HG02571 (cell line): ENCODE measurements at regions not wholly inside any gene's neighbourhood (a gene's known extent, or its start where the extent isn't known, plus 50 kb on each side); places are given as distances from the start of the nearest gene placed in this dataset.
A peak's percentile ranks its signal among the peaks of the same experiment; 100 is the strongest.

ENCODE experiments used
- ATAC-seq: cut with Tn5 transposase; IDR thresholded peaks from one replicate; pipeline ENCODE4 v1.9.1; 2021; ENCODE audit warnings: mild to moderate bottlenecking, moderate library complexity; ENCODE audit not compliant: unreplicated experiment

DNA sequence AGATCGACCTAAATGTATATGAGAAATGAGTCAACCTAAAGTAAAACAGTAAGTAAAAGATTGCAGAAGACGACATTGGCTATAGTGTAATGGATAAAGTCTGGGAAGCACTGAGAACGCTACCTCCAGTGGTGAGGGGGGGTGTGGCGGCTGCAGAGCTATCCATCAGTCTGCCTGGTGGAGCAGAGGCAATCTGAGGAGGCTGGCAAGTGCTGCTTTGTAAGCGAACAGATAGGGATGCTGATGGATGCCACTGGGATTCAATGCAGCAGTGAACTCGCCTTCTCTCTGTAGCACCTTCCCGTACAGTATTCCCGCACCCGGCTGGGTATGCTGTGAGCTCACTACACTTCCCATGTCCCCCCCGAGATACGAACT, 261.5 kb downstream of the NSG2 start:
- ATAC-seq, result no peak

DNA sequence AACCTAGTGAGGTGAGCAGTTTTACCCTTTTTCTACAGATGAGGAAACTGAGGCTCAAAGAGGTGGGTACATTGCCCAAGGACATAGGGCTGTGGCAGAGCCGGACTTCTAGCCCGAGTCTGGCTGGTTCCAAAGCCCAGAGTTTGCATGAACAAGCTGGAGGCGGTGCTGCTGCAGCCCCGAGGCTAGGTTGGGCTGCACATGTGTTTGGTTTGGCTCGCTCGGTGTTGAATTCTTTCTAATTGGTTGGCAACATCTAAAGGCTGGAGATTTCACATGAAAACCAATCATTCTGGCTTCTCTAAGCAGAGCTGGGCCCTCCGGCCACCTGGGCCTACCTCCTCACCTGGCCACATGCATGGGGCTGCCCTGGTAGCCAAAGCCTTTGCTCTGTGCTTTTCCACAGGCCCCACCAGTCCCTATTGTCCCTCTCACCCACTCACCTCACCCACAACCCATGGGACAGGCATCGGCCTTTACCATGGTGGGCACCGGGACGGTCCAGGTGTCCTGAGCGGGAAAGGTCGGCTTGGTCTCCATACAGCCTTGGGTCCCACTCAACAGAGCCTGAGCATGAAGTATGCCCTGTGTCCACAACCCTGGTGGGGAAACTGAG, 262.3 kb downstream of the NSG2 start:
- no peak for ATAC-seq

DNA sequence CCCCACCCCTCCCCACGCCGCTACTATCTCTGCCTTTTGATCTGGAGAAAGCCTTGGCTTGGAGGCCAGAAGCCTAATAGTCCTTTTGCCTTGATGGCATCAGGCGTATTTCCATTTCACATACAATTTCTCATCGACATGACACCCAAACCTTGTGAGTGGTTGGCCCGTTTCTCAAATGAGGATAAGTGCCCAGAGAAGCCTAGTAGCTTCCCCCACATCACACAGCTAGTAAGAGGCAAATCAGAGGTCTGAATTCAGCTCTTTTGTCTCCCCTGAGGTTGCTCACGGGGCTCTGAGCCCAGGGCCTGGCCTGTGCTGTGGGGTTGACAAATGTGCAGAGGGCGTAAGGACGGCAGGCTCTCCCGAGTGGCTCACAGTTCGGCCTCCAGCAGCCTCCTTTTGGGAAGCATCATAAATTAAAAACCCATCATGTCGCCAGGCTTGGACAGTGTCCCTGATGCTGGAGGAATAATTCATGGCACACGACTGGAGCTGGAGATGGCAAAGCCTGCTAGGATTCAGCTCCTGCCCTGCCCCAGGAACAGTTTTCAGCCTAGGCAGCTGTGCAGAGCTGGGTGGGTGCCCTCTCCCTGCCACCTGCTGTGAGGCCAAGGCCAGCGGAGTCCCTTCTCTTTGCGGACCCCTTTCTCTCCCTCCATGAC, 263.8 kb downstream of the NSG2 start:
- no peak for ATAC-seq

DNA sequence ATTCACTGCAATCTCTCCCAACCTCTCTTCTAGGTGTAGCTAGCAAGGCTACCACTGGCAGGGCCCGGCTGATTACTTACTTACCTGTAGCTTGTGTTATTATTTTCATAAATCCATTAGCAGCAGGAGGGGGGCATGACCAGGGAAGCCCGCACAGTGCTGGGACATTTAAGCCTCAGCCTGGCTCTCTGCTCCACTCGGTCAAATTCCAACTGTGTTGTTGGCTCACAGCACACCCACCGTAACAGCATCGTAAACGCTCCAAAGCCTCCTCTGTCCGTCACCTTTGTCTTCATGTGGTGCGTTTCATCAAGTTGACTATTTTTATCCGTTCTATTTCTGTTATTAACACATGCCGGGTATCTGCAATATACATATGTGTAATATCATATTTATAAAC, 264.7 kb downstream of the NSG2 start:
- no peak for ATAC-seq

DNA sequence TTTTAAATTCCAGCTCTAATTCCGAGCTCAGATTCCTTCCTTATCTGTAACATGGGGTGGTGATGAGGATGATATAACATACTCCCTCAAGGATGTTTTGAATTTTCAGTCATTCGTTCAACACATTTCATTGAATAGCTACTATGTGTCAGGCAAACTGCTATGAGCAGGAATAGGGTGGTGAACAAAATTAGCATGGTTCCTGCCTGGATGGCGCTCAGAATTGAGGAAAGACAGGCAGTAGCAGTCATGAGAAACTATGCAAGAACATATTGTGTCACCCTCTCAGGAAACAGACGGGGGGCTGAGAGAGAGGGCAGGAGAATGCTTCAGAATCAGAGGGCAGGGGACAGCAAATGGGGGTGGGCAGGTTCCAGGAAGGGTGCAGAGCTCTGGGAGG, 265.2 kb downstream of the NSG2 start:
- ATAC-seq, result no peak

DNA sequence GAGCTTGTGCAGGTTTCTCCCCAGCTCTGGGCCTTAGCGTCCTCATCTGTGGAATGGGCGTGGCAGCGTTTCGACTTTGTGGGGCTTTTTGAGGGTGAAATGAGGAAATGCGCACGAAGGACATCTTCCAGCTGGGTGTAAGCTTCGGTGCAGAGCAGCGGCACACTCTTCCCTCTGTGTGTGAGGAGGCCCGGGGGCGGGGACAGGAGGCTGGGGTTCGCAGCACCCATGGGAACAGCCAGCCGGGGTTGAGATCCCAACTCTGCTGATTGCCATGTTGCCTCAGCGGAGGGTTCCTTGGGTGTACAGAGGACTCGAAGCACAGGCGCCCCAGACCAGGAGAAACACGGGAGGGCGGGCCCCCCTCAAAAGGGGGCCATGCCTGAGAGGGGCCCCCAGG, 265.6 kb downstream of the NSG2 start:
- no peak for ATAC-seq

DNA sequence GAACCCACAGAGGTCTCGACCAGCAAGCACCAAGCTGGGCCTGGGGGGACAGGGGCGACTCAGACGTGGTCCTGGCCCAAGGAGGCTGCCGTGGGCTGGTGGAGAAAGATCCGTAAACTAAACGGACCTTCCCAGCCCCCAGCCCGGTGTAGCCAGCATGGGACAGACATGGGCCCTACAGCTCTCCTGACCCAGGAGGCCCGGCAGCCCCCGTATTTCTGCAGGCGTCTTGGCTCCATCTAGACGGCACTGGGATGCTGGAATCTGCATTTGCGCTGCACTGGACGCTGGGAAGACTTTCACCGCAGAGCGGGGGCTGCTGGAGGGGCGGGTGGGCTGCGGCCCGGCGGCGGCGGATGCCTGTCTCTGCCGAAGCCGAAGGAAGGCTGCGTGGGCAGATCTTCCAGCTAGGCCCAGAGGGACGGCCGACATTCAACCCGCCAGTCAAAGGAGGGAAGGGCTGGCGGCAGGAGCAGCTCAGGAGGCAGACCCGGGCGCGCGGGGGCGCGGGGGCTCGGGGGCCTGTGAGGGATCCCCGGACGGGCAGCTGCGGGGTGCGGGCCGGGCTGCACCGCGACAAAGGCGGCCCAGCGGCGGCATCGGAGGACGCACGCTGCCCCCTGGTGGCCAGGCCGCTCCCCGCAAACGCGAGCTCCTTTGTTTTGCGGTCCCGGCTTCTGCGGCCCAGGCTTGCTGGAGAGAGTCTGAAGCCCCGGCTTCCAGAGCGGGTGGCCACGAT, 266.2 kb downstream of the NSG2 start:
- ATAC-seq, result no peak

DNA sequence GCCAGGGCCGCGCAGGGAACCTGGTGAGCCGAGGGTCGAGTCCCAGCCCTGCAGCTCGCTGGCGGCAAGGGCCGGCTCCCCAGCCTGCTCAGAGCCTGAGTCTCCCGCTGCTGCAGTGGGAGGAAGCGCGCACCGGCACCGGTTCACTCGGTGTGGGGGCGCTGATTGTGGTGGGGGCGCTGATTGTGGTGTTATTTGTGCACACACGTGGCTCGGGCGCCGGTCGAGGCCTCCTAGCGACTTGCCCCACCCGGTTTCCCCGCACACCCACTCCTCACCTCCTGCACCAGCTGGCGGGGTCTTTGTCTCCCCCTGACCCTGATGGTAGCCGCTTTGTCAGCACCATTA, 266.7 kb downstream of the NSG2 start:
- no peak for ATAC-seq

DNA sequence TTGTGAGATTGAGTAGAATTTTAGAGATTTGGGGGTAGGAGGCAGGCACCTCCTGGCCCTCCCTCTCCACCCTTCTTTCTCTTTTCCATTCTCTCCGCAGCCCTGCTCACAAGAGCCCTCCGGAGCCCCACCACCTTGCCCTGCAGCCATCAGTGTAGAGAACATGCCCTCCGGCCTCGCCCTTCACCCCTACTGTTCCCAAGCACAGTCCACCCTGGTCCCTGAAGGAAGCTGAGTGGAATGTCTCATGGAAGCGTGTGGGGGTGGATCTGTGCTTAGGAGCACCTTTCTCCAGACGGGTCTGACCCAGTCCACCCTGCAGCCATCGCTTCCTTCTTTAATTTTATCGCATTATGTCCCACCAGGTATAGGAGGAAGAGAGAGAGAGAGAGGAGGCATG, 267.1 kb downstream of the NSG2 start:
- ATAC-seq, result no peak

DNA sequence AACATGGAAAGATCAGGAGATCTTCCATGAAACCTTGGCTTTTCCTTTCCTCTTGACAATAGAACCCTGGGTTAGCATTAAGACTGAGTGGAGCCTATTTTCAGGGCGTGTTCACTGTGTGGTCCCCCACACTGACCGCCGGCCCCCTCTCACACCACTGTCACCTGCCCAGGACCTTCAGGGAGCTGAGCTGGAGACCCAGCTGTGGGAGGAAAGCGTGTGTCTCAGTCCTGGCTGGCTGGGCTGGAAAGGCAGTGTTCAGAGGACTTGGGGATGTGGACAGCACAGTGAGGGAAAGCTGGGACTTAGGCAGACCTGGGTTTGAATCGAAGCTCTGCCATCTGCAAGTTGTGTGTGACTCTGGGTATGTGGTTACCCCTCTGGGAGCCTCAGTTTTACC, 268.1 kb downstream of the NSG2 start:
- no peak for ATAC-seq

DNA sequence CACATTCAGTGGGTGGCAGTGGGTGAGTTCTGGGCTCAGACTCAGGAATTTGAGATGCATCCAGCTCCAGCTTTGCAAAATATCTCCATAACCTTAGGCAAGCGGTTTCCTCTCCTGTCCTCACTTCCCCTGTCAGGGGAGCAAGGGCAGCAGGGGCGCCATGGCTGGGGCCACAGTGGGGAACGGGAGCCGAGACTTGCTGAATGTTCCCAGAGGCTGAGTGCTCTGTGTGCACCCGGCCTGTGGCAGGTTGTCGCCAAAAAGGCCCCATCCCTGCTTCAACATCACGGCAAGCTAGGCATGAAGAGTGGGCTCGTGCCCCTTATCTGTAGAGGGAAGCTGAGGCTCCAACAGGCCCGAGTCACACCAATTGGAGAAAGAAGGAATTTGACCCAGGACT, 268.8 kb downstream of the NSG2 start:
- ATAC-seq, result no peak

DNA sequence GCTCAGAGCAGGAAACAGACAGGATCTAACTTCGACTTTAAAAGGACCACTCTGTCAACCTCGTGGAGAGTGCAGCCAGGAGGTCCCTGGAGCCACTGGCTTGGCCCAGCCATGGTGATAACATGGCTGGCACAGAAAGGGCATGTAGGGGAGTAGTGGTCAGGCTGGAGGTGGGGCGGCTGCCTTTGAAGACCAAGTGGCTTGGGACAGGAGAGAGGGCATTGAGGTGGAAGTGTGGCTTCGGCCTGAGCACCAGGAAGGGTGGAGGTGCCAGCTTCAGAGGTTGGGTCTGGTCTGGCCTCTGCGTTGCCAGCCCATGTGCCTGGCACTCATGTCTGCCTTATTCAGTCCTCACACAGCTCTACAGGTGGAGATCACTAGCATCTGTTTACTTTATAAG, 270.0 kb downstream of the NSG2 start:
- ATAC-seq, result no peak

DNA sequence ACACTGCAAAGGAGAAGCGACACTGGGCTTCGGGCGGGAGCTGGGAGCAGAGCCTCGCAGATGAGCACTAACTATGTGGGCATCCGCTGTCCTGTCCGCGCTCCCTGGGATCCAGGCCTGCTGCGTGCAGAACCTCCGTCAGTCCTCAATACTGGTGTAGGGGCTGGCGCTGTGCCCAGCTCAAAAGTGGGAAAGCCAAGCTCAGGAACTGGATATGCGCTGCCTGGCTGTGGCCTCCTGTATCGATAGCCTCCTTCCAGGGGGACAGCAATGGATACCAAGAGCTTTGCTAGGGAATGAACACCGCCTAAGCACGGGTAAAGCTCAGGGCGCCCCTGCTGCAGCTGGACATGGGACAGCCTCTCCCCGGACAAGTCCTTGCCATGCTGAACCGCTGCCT, 270.4 kb downstream of the NSG2 start:
- ATAC-seq, result no peak

DNA sequence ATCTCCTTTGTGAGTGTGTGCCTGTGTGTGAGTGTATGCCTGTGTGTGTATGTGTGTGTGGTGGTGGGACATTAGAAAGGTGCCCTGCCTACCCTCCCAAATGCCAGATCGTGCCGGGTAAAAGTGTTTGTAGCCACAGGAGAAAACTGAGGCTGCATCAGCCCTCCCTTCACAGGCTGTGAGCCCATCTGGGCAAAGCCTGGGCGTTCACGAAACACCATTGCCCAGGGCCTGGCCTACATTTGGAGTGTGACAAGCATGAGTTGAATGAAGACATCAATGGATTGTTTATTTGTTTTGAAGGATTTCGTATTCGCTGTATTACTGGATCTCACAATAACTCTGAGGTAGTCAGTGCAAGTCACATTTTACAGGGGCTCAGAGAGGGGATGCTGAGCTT, 270.8 kb downstream of the NSG2 start:
- no peak for ATAC-seq

DNA sequence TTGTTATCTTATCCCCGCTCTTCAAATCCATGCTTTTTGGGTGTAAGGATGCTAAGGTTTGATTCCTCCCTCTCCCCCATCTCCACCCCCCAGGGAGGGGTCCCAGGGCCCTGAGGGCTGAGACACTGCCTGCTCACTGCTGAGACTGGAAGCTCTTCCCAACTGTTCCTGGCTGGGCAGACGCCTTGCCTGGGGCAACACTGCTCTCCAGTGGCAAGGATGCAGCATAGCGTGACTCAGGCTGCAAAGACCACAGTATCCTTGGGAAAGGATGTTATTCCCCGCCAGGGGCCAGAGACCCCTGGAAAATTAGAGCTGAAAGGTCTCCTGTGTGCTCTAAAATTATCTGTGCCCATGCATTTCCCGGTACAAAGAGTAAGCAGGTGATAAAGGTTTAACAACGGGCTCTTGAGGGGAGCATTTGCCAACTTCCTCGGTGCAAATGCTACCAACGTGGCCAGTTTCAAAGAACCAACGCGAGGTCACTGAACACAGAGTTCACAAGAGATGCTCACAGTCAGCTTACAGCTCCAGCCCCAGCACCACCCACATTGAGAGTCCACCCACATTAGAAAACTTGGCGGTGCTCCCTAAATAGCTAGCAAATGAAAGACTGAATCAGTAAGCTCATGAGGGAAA, 271.9 kb downstream of the NSG2 start:
- no peak for ATAC-seq

DNA sequence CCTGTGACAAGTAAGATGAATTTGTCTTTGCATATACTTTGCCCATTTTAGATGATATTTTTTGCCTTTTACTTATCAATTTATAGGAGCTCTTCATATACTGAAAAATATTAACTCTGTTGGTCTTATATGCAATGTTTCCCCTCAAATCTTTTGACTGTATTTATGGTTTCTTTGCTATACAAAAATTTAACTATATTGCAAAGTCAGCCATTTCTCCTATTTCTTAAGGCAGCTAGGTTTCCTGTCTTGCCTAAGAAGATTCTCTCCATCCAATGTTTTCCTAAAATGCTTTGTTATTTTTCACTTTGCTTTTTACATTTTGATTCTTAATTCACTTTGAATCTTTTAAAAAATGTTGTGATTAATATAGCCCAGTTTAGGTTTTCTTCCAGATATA, 273.1 kb downstream of the NSG2 start:
- no peak for ATAC-seq

DNA sequence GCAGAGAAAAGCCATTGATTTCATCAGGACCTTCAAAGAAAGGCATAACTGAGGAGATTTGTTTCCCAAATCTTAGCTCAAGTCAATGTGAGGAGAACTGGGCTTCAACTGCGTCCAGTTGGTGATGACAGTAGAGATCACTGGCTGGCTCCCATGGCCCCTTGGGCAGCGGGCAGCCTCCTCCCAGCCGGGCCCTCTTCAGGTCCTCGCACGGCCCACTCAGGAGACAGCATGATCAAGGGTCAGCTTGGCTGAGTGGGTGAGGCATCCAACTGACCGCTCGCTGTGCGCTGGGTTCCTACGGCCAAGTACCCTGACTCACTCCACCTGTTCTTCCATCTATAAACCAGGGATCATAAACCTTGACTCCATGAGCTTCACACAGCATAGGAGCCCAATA, 274.0 kb downstream of the NSG2 start:
- ATAC-seq, result no peak

DNA sequence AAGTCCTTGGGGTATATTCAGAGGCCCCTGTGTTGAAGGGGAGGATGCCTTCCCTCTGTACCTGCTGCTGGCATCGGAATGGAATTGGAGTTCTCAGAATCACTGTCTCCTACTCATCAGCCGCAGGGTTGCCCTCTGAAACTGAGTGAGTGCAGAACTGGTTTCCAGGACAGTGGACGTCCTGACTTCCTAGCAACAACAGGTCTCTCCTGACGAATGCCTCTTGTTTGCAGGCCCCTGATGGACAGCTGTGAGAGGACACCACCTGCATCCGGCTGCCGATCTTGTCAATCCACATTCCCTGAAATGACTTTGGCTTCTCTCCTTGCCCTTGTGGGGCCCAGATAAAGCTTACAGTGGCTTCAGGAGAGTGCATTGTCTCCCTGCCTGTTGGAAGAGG, 274.5 kb downstream of the NSG2 start:
- no peak for ATAC-seq

DNA sequence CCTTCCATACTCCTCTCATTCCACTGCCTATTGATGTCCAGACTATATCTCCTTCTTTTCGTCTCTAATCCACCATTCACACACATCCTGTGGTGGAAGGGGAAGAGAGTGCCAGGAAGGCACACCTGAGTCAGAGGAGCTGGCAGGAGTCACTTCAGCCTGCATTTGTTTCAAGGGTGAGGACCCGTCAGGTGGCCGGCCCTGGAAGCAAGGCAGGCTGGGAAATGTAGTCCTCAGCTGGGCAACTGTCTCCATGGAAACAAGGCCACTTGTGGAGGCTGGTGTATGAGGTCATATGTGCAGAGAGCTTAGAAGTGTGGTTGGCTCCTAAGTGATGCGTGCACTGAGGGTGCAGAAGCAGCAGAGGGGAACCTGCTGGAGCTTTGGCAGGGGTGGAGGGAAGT, 278.4 kb downstream of the NSG2 start:
- ATAC-seq, result peak; percentile 70

DNA sequence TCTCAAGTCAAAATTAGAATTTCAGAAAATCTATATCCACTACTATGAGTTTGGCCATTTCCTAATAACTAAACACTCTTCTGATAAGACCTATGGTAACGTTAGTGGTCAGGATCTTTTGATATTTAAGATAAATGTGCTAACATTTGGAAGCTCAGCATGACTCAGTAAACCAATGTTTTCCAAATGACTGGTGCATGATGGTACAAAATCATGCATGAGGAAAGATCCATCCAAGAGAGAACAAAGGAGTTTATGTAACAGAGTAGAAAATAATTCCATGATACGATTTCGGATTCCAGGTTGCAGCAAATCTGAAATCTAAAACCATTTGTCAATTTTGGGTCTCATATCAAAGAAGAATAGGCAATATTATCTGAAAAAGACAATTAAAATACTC, 279.2 kb downstream of the NSG2 start:
- no peak for ATAC-seq

DNA sequence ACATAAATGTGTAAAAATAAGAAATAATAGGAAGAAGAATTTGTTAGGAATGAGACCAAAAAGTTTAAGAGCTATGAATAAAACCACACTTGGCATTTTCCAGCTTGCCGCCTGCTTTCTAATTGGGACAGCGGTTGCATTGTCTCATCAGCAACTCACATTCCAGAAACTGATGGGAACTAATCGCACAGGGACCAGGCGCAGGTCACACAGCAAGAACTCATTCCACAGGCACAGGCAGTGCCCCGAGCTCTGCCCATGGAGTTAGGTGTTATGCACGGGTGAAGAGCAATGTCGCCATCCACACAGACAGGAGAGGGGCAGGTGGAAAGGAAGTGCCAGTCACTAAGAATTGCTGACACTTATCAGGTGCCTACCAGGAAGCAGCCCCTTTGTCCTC, 279.9 kb downstream of the NSG2 start:
- ATAC-seq, result no peak

DNA sequence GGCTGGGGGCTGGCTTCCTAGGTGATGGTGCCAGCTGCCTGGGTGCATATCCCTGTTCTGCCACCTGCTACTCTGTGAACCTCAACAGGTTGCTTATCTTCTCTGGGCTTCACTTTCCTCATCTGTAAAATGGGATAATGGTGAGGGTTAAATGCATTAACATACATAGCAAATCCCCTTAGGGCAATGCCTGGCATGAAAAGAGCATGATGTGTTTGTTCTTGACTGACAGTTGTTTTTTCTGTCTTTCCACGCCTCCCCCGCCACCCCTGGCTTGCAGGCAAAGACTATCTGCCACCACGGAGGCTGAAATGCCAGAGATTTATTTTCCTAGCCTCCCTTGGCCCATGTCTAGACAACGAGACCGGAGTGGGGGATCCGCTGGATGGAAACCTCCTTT, 280.5 kb downstream of the NSG2 start:
- no peak for ATAC-seq
